GM12878 (cell line): ENCODE measurements at regions not wholly inside any gene's neighbourhood (a gene's known extent, or its start where the extent isn't known, plus 50 kb on each side); places are given as distances from the start of the nearest gene placed in this dataset.

ENCODE experiments used
- ATAC-seq: fragments of 200-7000 bp; cut with Tn5 transposase; 3 replicates; pipeline ENCODE4 v1.9.1; 2020; ENCODE audit warnings: mild to moderate bottlenecking, moderate library complexity
- BruUV-seq: library from RNA; stranded (reverse); fragments of 400-500 nt; replicated peaks from 2 replicates; lab custom pipeline; 2021; lab: Mats Ljungman, UMichigan
- CTCF ChIA-PET: fragments of 300-600 bp; sonication (Branson Sonifier 250); formaldehyde crosslinking; extraction: SDS; loops from one replicate; lab custom pipeline; 2021; ENCODE audit warnings: inconsistent platforms; lab: Yijun Ruan, JAX
- POLR2A ChIA-PET: fragments of 350-600 bp; formaldehyde crosslinking; extraction: SDS; loops from one replicate; lab custom pipeline; 2021; ENCODE audit warnings: inconsistent platforms; lab: Charles Lee
- RAD21 ChIA-PET: fragments of 300-600 bp; sonication (Branson Sonifier 250); formaldehyde crosslinking; loops from one replicate; lab custom pipeline; 2023; ENCODE audit warnings: antibody characterized with exemption; ENCODE audit not compliant: unreplicated experiment; lab: Charles Lee
- SMC1A ChIA-PET: fragments of 300-600 bp; sonication (Branson Sonifier 250); formaldehyde crosslinking; loops from one replicate; lab custom pipeline; 2023; ENCODE audit not compliant: unreplicated experiment, uncharacterized antibody; lab: Charles Lee
- DNase-seq: peaks from one replicate; pipeline ENCODE4 v3.0.0-alpha.2; 2011; ENCODE audit warnings: low read depth, low spot score
- FAIRE-seq: peaks from 3 replicates; lab custom pipeline; 2011; peaks lifted over from hg19 to GRCh38; lab: Jason Lieb, UNC
- H2AFZ ChIP-seq: 2 replicates; pipeline ENCODE4 v1.6.0; 2011; ENCODE audit warnings: low read depth, low read length, control low read depth; ENCODE audit not compliant: control insufficient read depth
- H3K27ac ChIP-seq: 2 replicates; pipeline ENCODE4 v1.5.1; 2011; ENCODE audit warnings: control low read depth; ENCODE audit not compliant: control insufficient read depth, insufficient read depth
- H3K27me3 ChIP-seq, 2 experiments: replicated peaks in 1 of 2; 2 replicates each; pipeline versions ENCODE4 v1.6.0 to v1.6.1; 2011; ENCODE audit warnings: low read length in 1 of 2; ENCODE audit not compliant: control insufficient read depth in 2 of 2, insufficient read depth in 2 of 2
- H3K36me3 ChIP-seq, 2 experiments: 2 replicates each; pipeline ENCODE4 v1.5.1; 2011; ENCODE audit warnings: low read length in 1 of 2; ENCODE audit not compliant: control insufficient read depth in 2 of 2, insufficient read depth in 2 of 2
- H3K4me1 ChIP-seq: 2 replicates; pipeline ENCODE4 v1.6.1; 2011; ENCODE audit warnings: mild to moderate bottlenecking, low read length, moderate library complexity, mixed read lengths; ENCODE audit not compliant: control insufficient read depth, insufficient read depth
- H3K4me2 ChIP-seq: 2 replicates; pipeline ENCODE4 v1.6.0; 2011; ENCODE audit warnings: control low read depth; ENCODE audit not compliant: control insufficient read depth, insufficient read depth
- H3K4me3 ChIP-seq: fragments of 200-600 bp; sonication (generic); 2 replicates; pipeline ENCODE4 v1.5.1; 2016
- H3K79me2 ChIP-seq: 2 replicates; pipeline ENCODE4 v1.6.0; 2011; ENCODE audit warnings: low read length; ENCODE audit not compliant: control insufficient read depth, insufficient read depth
- H3K9ac ChIP-seq: 2 replicates; pipeline ENCODE4 v1.8.0; 2011; ENCODE audit warnings: low read length, control low read depth, mixed read lengths; ENCODE audit not compliant: control insufficient read depth, insufficient read depth
- H3K9me3 ChIP-seq: replicated peaks from 3 replicates; pipeline ENCODE4 v1.5.1; 2011; ENCODE audit warnings: mild to moderate bottlenecking, low read length; ENCODE audit not compliant: control insufficient read depth, insufficient read depth
- H4K20me1 ChIP-seq: 2 replicates; pipeline ENCODE4 v1.6.0; 2011; ENCODE audit not compliant: control insufficient read depth, insufficient read depth
- BACH1 ChIP-seq: fragments of 450-650 bp; IDR thresholded peaks from 2 replicates; pipeline ENCODE4 v1.6.1; 2017; ENCODE audit warnings: mild to moderate bottlenecking, borderline replicate concordance
- BCL11A ChIP-seq: IDR thresholded peaks from 2 replicates; pipeline ENCODE4 v1.6.1; 2011; ENCODE audit warnings: low read depth, low read length
- CEBPZ ChIP-seq: fragments of 150-350 bp; IDR thresholded peaks from 2 replicates; pipeline ENCODE4 v1.6.1; 2016; ENCODE audit warnings: low read depth, low read length
- GABPA ChIP-seq: IDR thresholded peaks from 2 replicates; pipeline ENCODE4 v1.6.1; 2014; ENCODE audit warnings: antibody characterized with exemption, low read depth, mild to moderate bottlenecking, inconsistent platforms
- IKZF1 ChIP-seq: fragments of 450-650 bp; conservative IDR thresholded peaks from 2 replicates; pipeline ENCODE4 v1.6.1; 2017; ENCODE audit warnings: antibody characterized with exemption, mild to moderate bottlenecking
- PBX3 ChIP-seq: IDR thresholded peaks from 2 replicates; pipeline ENCODE4 v1.6.1; 2011; ENCODE audit warnings: mild to moderate bottlenecking, low read depth, low read length, moderate library complexity; ENCODE audit not compliant: insufficient replicate concordance
- POLR2AphosphoS5 ChIP-seq: IDR thresholded peaks from 2 replicates; pipeline ENCODE4 v1.6.1; 2011; ENCODE audit warnings: mild to moderate bottlenecking, low read length, inconsistent platforms
- ZNF592 ChIP-seq: fragments of 450-650 bp; IDR thresholded peaks from 2 replicates; pipeline ENCODE4 v1.6.1; 2017; ENCODE audit warnings: mild to moderate bottlenecking, moderate library complexity
- WGBS: methylation state at CpG from one replicate; pipeline ENCODE4 v1.1.6; 2016; ENCODE audit warnings: low lambda C conversion rate; ENCODE audit not compliant: insufficient replicate concordance, insufficient coverage; ENCODE audit errors: missing lambda C conversion rate; 5-methylcytosine and 5-hydroxymethylcytosine counted together
- in situ Hi-C: fragments of 300-500 bp; cut with MboI; formaldehyde crosslinking; loops from 9 replicates; pipeline ENCODE4 v1.14.3; 2018; ENCODE audit warnings: mixed read lengths
- intact Hi-C: fragments of 100-400 bp; cut with micrococcal nuclease; formaldehyde crosslinking; loops from one replicate; pipeline ENCODE4 v1.14.2; 2022; ENCODE audit not compliant: unreplicated experiment

GRCh38 chr2:106695919-106696318 is 190.0 kb downstream of the ST6GAL2 start:
- no peak overlapping the region for H3K4me2 ChIP-seq
- H3K27ac ChIP-seq = no peak overlapping the region
- ChIA-PET RAD21 (no interaction called here), CTCF (interaction anchor here (0.6 kb wide), 1 partner anchor 112 kb away, joined by 3 read pairs; no protein-coding TSS in a partner anchor), POLR2A (no interaction called here), SMC1A (no interaction called here)
- intact Hi-C loops = no loop called here
- FAIRE-seq = no peak
- no peak for ATAC-seq
- no peaks in the 10 kb centered on the region for H3K36me3 ChIP-seq
- in situ Hi-C loops = no loop called here
- H3K9me3 ChIP-seq = no peaks in the 10 kb centered on the region
- H2AFZ ChIP-seq = no peak overlapping the region
- H3K27me3 ChIP-seq = no peaks in the 10 kb centered on the region
- H3K4me1 ChIP-seq = no peaks in the 10 kb centered on the region
- 8% methylated on average over 5 of the region's 5 CpGs for WGBS
- H3K4me3 ChIP-seq = no peak overlapping the region
- no peaks in the 10 kb centered on the region for H4K20me1 ChIP-seq
- H3K79me2 ChIP-seq = no peaks in the 10 kb centered on the region
- BruUV-seq = no TSS peak
- TF ChIP-seq ZNF592 (no peak), PBX3 (no peak), BACH1 (no peak), IKZF1 (no peak), GABPA (no peak), CEBPZ (no peak), POLR2AphosphoS5 (no peak), BCL11A (no peak)
- no peak overlapping the region for H3K9ac ChIP-seq
- DNase-seq = no peak
